Liver (tissue), 3 donors: ENCODE measurements at regions not wholly inside any gene's neighbourhood (a gene's known extent, or its start where the extent isn't known, plus 50 kb on each side); places are given as distances from the start of the nearest gene placed in this dataset.

Source experiments
- ATF3 ChIP-seq: IDR thresholded peaks from 2 replicates; pipeline ENCODE4 v1.6.1; 2016; ENCODE audit warnings: antibody characterized with exemption
- CTCF ChIP-seq: fragments of 150-350 bp; IDR thresholded peaks from 2 replicates; pipeline ENCODE4 v1.5.1; 2017; ENCODE audit warnings: improper control_type of control experiment, low read depth, low read length; ENCODE audit not compliant: missing input control
- EGR1 ChIP-seq, 2 donors: IDR thresholded peaks; 2 replicates each; pipeline ENCODE4 v1.6.1; 2016 to 2018; ENCODE audit warnings: antibody characterized with exemption in 2 of 2, low read depth in 2 of 2
- FOXA1 ChIP-seq: IDR thresholded peaks from 2 replicates; pipeline ENCODE4 v1.6.1; 2016; ENCODE audit warnings: antibody characterized with exemption
- GABPA ChIP-seq, 2 donors: IDR thresholded peaks in 1 of 2; conservative IDR thresholded peaks in 1 of 2; 2 replicates each; pipeline ENCODE4 v1.6.1; 2016; ENCODE audit warnings: antibody characterized with exemption in 2 of 2, mild to moderate bottlenecking in 1 of 2, moderate library complexity in 1 of 2
- HNF4G ChIP-seq: IDR thresholded peaks from 2 replicates; pipeline ENCODE4 v1.6.1; 2016; ENCODE audit warnings: antibody characterized with exemption
- JUND ChIP-seq, 2 donors: IDR thresholded peaks; 2 replicates each; pipeline ENCODE4 v1.6.1; 2016; ENCODE audit warnings: antibody characterized with exemption in 2 of 2
- MAX ChIP-seq: IDR thresholded peaks from 2 replicates; pipeline ENCODE4 v1.6.1; 2016; ENCODE audit warnings: antibody characterized with exemption
- RAD21 ChIP-seq, 2 donors: IDR thresholded peaks; 2 replicates each; pipeline ENCODE4 v1.6.1; 2016; ENCODE audit warnings: antibody characterized with exemption in 2 of 2, mild to moderate bottlenecking in 2 of 2
- REST ChIP-seq: IDR thresholded peaks from 2 replicates; pipeline ENCODE4 v1.6.1; 2016; ENCODE audit warnings: antibody characterized with exemption, mild to moderate bottlenecking
- SP1 ChIP-seq: IDR thresholded peaks from 2 replicates; pipeline ENCODE4 v1.6.1; 2018; ENCODE audit warnings: antibody characterized with exemption, mild to moderate bottlenecking
- TAF1 ChIP-seq: conservative IDR thresholded peaks from 2 replicates; pipeline ENCODE4 v1.6.1; 2016; ENCODE audit warnings: antibody characterized with exemption, mild to moderate bottlenecking
- YY1 ChIP-seq: IDR thresholded peaks from 2 replicates; pipeline ENCODE4 v1.6.1; 2016; ENCODE audit warnings: antibody characterized with exemption, mild to moderate bottlenecking
- ZBTB33 ChIP-seq: IDR thresholded peaks from 2 replicates; pipeline ENCODE4 v1.6.1; 2016; ENCODE audit warnings: antibody characterized with exemption
- donor health status: healthy.
- donor health status: healthy.

- TF ChIP-seq MAX (no peak), CTCF (no peak), HNF4G (no peak), SP1 (no peak), JUND (IDR thresholded peaks at IDR 0.05) (no peak), ZBTB33 (no peak), RAD21 (IDR thresholded peaks at IDR 0.05) (no peak), TAF1 (no peak), REST (no peak), EGR1 (IDR thresholded peaks at IDR 0.05; ENCODE audit: low read depth in 2 of 2) (no peak), GABPA (IDR thresholded peaks at IDR 0.05 in 1 of 2, conservative IDR thresholded peaks at IDR 0.05 in 1 of 2) (no peak), ATF3 (no peak), YY1 (no peak), FOXA1 (no peak)
Observed at GRCh38 chr4:3874525-3875110, 108.4 kb downstream of the ADRA2C start.
